Endothelial cell of umbilical vein (primary cell): ENCODE measurements at regions not wholly inside any gene's neighbourhood (a gene's known extent, or its start where the extent isn't known, plus 50 kb on each side); places are given as distances from the start of the nearest gene placed in this dataset.

Experiments
- EZH2 ChIP-seq: IDR thresholded peaks from 2 replicates; pipeline ENCODE4 v1.6.1; 2012; ENCODE audit warnings: borderline replicate concordance, low read depth, mild to moderate bottlenecking, moderate library complexity, low read length, inconsistent platforms; ENCODE audit not compliant: severe bottlenecking
- FOS ChIP-seq: IDR thresholded peaks from 2 replicates; pipeline ENCODE4 v1.6.1; 2011; ENCODE audit warnings: mild to moderate bottlenecking, low read length, moderate library complexity, borderline replicate concordance; ENCODE audit not compliant: insufficient read depth
- JUN ChIP-seq: IDR thresholded peaks from 2 replicates; pipeline ENCODE4 v1.6.1; 2011; ENCODE audit warnings: borderline replicate concordance, low read depth; ENCODE audit not compliant: insufficient read length, insufficient read depth
- MYC ChIP-seq: IDR thresholded peaks from one replicate; pipeline ENCODE4 v1.6.1; 2011; ENCODE audit warnings: mild to moderate bottlenecking, low read depth, low read length
- POLR2A ChIP-seq: IDR thresholded peaks from 2 replicates; pipeline ENCODE4 v1.6.1; 2012; ENCODE audit warnings: low read depth, mild to moderate bottlenecking, control low read depth, low read length
- POLR2AphosphoS5 ChIP-seq: IDR thresholded peaks from 2 replicates; pipeline ENCODE4 v1.6.1; 2012; ENCODE audit warnings: low read depth, mild to moderate bottlenecking, control low read depth, low read length, moderate library complexity; ENCODE audit not compliant: insufficient read depth
- TF ChIP-seq, protein P1 (sequence below), 2 donors: IDR thresholded peaks; 1 replicate in 1 of 2; 2 replicates in 1 of 2; pipeline ENCODE4 v1.5.1; 2011; ENCODE audit warnings: low read length in 2 of 2, mild to moderate bottlenecking in 2 of 2, moderate library complexity in 2 of 2, control low read depth in 1 of 2, inconsistent platforms in 1 of 2, low read depth in 1 of 2; ENCODE audit not compliant: insufficient read depth in 1 of 2; ENCODE audit errors: extremely low read depth in 1 of 2
- TF ChIP-seq, protein P2 (sequence below): IDR thresholded peaks from 2 replicates; pipeline ENCODE4 v1.6.1; 2011; ENCODE audit not compliant: insufficient read depth, insufficient read length

GRCh38 chr2:40513201-40513600, 61.3 kb upstream of the SLC8A1 start:
- TF ChIP-seq POLR2A (no peak), POLR2AphosphoS5 (no peak), EZH2 (no peak), JUN (no peak), FOS (no peak), MYC (no peak)
- TF ChIP-seq, protein P1, sequence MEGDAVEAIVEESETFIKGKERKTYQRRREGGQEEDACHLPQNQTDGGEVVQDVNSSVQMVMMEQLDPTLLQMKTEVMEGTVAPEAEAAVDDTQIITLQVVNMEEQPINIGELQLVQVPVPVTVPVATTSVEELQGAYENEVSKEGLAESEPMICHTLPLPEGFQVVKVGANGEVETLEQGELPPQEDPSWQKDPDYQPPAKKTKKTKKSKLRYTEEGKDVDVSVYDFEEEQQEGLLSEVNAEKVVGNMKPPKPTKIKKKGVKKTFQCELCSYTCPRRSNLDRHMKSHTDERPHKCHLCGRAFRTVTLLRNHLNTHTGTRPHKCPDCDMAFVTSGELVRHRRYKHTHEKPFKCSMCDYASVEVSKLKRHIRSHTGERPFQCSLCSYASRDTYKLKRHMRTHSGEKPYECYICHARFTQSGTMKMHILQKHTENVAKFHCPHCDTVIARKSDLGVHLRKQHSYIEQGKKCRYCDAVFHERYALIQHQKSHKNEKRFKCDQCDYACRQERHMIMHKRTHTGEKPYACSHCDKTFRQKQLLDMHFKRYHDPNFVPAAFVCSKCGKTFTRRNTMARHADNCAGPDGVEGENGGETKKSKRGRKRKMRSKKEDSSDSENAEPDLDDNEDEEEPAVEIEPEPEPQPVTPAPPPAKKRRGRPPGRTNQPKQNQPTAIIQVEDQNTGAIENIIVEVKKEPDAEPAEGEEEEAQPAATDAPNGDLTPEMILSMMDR (IDR thresholded peaks at IDR 0.05; ENCODE audit: extremely low read depth in 1 of 2, insufficient read depth in 1 of 2, low read depth in 1 of 2, low read length in 2 of 2), result no peak
- TF ChIP-seq, protein P2, sequence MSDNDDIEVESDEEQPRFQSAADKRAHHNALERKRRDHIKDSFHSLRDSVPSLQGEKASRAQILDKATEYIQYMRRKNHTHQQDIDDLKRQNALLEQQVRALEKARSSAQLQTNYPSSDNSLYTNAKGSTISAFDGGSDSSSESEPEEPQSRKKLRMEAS, result no peak
